ENCODE measurements at regions not wholly inside any gene's neighbourhood (a gene's known extent, or its start where the extent isn't known, plus 50 kb on each side); places are given as distances from the start of the nearest gene placed in this dataset.
"Not testable (repeated sequence)": the region's sequence is repeated elsewhere in the genome, so short reads cannot be mapped to it uniquely, and the experiment has no call there.

- no peak overlapping the region for H3K27ac ChIP-seq
- TF ChIP-seq CTCF (conservative IDR thresholded peaks at IDR 0.05) = no peak
These were observed 1011.7 kb upstream of the GYPC start for GRCh38 chr2:125644257-125644656.

- no peak overlapping the region for H3K27ac ChIP-seq
- TF ChIP-seq CTCF (conservative IDR thresholded peaks at IDR 0.05) = no peak
These were observed 1003.7 kb upstream of the GYPC start for GRCh38 chr2:125652280-125652679.

- TF ChIP-seq CTCF (conservative IDR thresholded peaks at IDR 0.05) = no peak
- no peak overlapping the region for H3K27ac ChIP-seq
These were observed 1001.7 kb upstream of the GYPC start for GRCh38 chr2:125654226-125654625.

- no peak for TF ChIP-seq CTCF (conservative IDR thresholded peaks at IDR 0.05)
- H3K27ac ChIP-seq = no peak overlapping the region
These were observed 999.8 kb upstream of the GYPC start for GRCh38 chr2:125656190-125656589.

- no peak overlapping the region for H3K27ac ChIP-seq
- no peak for TF ChIP-seq CTCF (conservative IDR thresholded peaks at IDR 0.05)
These were observed 997.4 kb upstream of the GYPC start for GRCh38 chr2:125658583-125658982.

- H3K27ac ChIP-seq = not testable (repeated sequence)
These were observed 995.6 kb upstream of the GYPC start for GRCh38 chr2:125660369-125660768.

- no peak overlapping the region for H3K27ac ChIP-seq
- TF ChIP-seq CTCF (conservative IDR thresholded peaks at IDR 0.05) = no peak
These were observed 988.3 kb upstream of the GYPC start for GRCh38 chr2:125667630-125668029.

GRCh38 chr2:125679903-125680302 lies 976.1 kb upstream of the GYPC start:
- no peak overlapping the region for H3K27ac ChIP-seq
- no peak for TF ChIP-seq CTCF (conservative IDR thresholded peaks at IDR 0.05)
